Prostate gland (tissue), 2 donors: ENCODE measurements at regions not wholly inside any gene's neighbourhood (a gene's known extent, or its start where the extent isn't known, plus 50 kb on each side); places are given as distances from the start of the nearest gene placed in this dataset.

Experiments used
- CTCF ChIP-seq, 4 experiments: fragments of 200-600 bp in 2 of 4; fragments of 450-650 bp in 2 of 4; sonication (generic) in 2 of 4; IDR thresholded peaks; 1 replicate in 3 of 4; 2 replicates in 1 of 4; pipeline ENCODE4 v1.5.1; 2016 to 2019; ENCODE audit warnings: antibody characterized with exemption in 4 of 4, mild to moderate bottlenecking in 2 of 4, moderate library complexity in 2 of 4
- POLR2A ChIP-seq: fragments of 450-650 bp; IDR thresholded peaks from one replicate; pipeline ENCODE4 v1.6.1; 2016; ENCODE audit warnings: antibody characterized with exemption, mild to moderate bottlenecking

GRCh38 chr4:163857903-163858302 lies 363.4 kb downstream of the TMA16 start:
- no peak for TF ChIP-seq CTCF (IDR thresholded peaks at IDR 0.05)
- no peak for TF ChIP-seq POLR2A
